ENCODE measurements at regions not wholly inside any gene's neighbourhood (a gene's known extent, or its start where the extent isn't known, plus 50 kb on each side); places are given as distances from the start of the nearest gene placed in this dataset.

DNA sequence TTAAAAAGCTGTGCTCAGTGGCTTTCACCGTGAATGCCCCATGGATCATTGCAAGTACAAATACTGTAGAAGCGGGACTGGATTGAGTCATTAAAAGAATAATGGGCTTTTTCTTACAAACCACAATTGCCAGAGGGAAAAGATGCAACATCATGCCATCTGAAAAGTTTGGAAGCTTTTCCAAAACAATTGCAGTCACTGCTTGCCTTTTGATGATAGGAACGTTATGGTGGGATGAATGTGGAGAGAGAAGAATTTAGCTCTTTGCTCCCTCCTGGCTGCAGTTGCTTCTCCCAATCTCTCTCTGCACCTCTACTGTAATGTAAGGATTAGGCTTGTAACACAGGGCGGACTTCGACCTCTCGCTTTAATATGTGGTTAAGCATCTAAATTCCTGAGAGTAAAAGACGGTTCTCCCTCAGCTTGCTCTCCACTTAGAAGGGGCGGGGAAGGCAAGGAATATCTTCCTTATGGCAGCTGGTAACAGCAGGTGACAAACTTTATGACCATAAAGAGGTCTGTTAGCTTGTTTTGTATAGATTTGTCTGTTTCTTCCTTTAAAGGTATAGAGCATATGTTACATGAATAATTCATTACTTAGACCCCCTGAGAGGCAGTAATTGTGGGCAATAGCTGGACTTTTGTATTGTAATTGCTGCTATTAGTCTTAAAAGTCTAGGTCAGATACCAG is 376.1 kb downstream of the UTRN start (continued):
- TF ChIP-seq ZNF296 (CRISPR knock-in tag; conservative IDR thresholded peaks at IDR 0.05): no peak
- TF ChIP-seq WIZ (CRISPR knock-in tag; IDR thresholded peaks at IDR 0.05): no peak
- no peak for TF ChIP-seq ZNF670 (CRISPR knock-in tag; IDR thresholded peaks at IDR 0.05; ENCODE audit: borderline replicate concordance)
- no peak for TF ChIP-seq ZZZ3 (CRISPR knock-in tag; IDR thresholded peaks at IDR 0.05; ENCODE audit: borderline replicate concordance)
- TF ChIP-seq KMT2B (CRISPR knock-in tag; IDR thresholded peaks at IDR 0.05): peak; percentile 33; the same call in 1 of the 2 replicates
- TF ChIP-seq ZNF567 (CRISPR knock-in tag; IDR thresholded peaks at IDR 0.05; ENCODE audit: borderline replicate concordance): no peak
- no peak for TF ChIP-seq NCOA5 (CRISPR knock-in tag; IDR thresholded peaks at IDR 0.05)
- TF ChIP-seq PRMT3 (CRISPR knock-in tag; IDR thresholded peaks at IDR 0.05; ENCODE audit: borderline replicate concordance, low read depth): no peak
- no peak for TF ChIP-seq CCDC6 (CRISPR knock-in tag; IDR thresholded peaks at IDR 0.05)
- no peak for TF ChIP-seq ZNF607 (CRISPR knock-in tag; IDR thresholded peaks at IDR 0.05; ENCODE audit: borderline replicate concordance)
- no peak for TF ChIP-seq ARID2 (CRISPR knock-in tag; IDR thresholded peaks at IDR 0.05; ENCODE audit: borderline replicate concordance)
- TF ChIP-seq, protein P1, sequence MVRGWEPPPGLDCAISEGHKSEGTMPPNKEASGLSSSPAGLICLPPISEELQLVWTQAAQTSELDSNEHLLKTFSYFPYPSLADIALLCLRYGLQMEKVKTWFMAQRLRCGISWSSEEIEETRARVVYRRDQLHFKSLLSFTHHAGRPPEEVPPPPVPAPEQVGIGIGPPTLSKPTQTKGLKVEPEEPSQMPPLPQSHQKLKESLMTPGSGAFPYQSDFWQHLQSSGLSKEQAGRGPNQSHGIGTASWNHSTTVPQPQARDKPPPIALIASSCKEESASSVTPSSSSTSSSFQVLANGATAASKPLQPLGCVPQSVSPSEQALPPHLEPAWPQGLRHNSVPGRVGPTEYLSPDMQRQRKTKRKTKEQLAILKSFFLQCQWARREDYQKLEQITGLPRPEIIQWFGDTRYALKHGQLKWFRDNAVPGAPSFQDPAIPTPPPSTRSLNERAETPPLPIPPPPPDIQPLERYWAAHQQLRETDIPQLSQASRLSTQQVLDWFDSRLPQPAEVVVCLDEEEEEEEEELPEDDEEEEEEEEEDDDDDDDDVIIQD (CRISPR knock-in tag; IDR thresholded peaks at IDR 0.05; ENCODE audit: low read depth): no peak; the same call in 1 of the 2 replicates
- TF ChIP-seq, protein P2, sequence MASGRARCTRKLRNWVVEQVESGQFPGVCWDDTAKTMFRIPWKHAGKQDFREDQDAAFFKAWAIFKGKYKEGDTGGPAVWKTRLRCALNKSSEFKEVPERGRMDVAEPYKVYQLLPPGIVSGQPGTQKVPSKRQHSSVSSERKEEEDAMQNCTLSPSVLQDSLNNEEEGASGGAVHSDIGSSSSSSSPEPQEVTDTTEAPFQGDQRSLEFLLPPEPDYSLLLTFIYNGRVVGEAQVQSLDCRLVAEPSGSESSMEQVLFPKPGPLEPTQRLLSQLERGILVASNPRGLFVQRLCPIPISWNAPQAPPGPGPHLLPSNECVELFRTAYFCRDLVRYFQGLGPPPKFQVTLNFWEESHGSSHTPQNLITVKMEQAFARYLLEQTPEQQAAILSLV (CRISPR knock-in tag; IDR thresholded peaks at IDR 0.05; ENCODE audit: borderline replicate concordance): no peak
- no peak for TF ChIP-seq NFYB (CRISPR knock-in tag; IDR thresholded peaks at IDR 0.05)
- TF ChIP-seq IRF2 (CRISPR knock-in tag; IDR thresholded peaks at IDR 0.05): peak; percentile 53; the same call in 1 of the 2 replicates
- no peak for TF ChIP-seq ZNF768 (CRISPR knock-in tag; IDR thresholded peaks at IDR 0.05)
- TF ChIP-seq HDAC2 (CRISPR knock-in tag; IDR thresholded peaks at IDR 0.05): peak; percentile 70; the same call in 1 of the 2 replicates
- TF ChIP-seq EEA1 (CRISPR knock-in tag; IDR thresholded peaks at IDR 0.05; ENCODE audit: borderline replicate concordance): no peak
- no peak for TF ChIP-seq MAF1 (CRISPR knock-in tag; IDR thresholded peaks at IDR 0.05; ENCODE audit: borderline replicate concordance)
- TF ChIP-seq ZNF264 (CRISPR knock-in tag; IDR thresholded peaks at IDR 0.05): no peak
- no peak for TF ChIP-seq SSRP1 (CRISPR knock-in tag; IDR thresholded peaks at IDR 0.05)
- no peak for TF ChIP-seq ZNF431 (CRISPR knock-in tag; IDR thresholded peaks at IDR 0.05; ENCODE audit: borderline replicate concordance, low read depth)
- no peak for TF ChIP-seq ZNF20 (CRISPR knock-in tag; IDR thresholded peaks at IDR 0.05)
- TF ChIP-seq MIER3 (CRISPR knock-in tag; IDR thresholded peaks at IDR 0.05; ENCODE audit: borderline replicate concordance): peak; percentile 64; the same call in 1 of the 2 replicates
- no peak for TF ChIP-seq ZNF605 (CRISPR knock-in tag; IDR thresholded peaks at IDR 0.05)
- no peak for TF ChIP-seq ZNF724P (CRISPR knock-in tag; IDR thresholded peaks at IDR 0.05; ENCODE audit: borderline replicate concordance)
- TF ChIP-seq, protein P3, sequence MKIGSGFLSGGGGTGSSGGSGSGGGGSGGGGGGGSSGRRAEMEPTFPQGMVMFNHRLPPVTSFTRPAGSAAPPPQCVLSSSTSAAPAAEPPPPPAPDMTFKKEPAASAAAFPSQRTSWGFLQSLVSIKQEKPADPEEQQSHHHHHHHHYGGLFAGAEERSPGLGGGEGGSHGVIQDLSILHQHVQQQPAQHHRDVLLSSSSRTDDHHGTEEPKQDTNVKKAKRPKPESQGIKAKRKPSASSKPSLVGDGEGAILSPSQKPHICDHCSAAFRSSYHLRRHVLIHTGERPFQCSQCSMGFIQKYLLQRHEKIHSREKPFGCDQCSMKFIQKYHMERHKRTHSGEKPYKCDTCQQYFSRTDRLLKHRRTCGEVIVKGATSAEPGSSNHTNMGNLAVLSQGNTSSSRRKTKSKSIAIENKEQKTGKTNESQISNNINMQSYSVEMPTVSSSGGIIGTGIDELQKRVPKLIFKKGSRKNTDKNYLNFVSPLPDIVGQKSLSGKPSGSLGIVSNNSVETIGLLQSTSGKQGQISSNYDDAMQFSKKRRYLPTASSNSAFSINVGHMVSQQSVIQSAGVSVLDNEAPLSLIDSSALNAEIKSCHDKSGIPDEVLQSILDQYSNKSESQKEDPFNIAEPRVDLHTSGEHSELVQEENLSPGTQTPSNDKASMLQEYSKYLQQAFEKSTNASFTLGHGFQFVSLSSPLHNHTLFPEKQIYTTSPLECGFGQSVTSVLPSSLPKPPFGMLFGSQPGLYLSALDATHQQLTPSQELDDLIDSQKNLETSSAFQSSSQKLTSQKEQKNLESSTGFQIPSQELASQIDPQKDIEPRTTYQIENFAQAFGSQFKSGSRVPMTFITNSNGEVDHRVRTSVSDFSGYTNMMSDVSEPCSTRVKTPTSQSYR (CRISPR knock-in tag; IDR thresholded peaks at IDR 0.05; ENCODE audit: borderline replicate concordance): no peak

Data from HepG2 (cell line).